WTC11 (cell line): ENCODE measurements at regions not wholly inside any gene's neighbourhood (a gene's known extent, or its start where the extent isn't known, plus 50 kb on each side); places are given as distances from the start of the nearest gene placed in this dataset.

ENCODE experiments used
- ATAC-seq: fragments of 200-7000 bp; cut with Tn5 transposase; 2 replicates; pipeline ENCODE4 v1.10.0; 2021; ENCODE audit warnings: mild to moderate bottlenecking, moderate library complexity
- CTCF ChIA-PET: fragments of 300-600 bp; sonication (Branson Sonifier 250); formaldehyde crosslinking; loops from one replicate; lab custom pipeline; 2021; ENCODE audit warnings: antibody characterized with exemption; lab: Charles Lee
- POLR2A ChIA-PET: fragments of 350-600 bp; sonication (Branson Sonifier 250); formaldehyde crosslinking; loops from one replicate; lab custom pipeline; 2021; ENCODE audit warnings: antibody characterized with exemption; lab: Charles Lee
- DNase-seq: peaks from one replicate; pipeline ENCODE4 v3.0.0; 2021; ENCODE audit warnings: low spot score
- H3K27ac Mint-ChIP-seq: 2 replicates; pipeline ENCODE4 v1.8.0; 2021; ENCODE audit warnings: mixed read lengths
- H3K27me3 Mint-ChIP-seq: 2 replicates; pipeline ENCODE4 v1.8.0; 2021; ENCODE audit warnings: low read depth, mild to moderate bottlenecking, moderate library complexity, mixed read lengths
- H3K36me3 Mint-ChIP-seq: 2 replicates; pipeline ENCODE4 v1.8.0; 2021; ENCODE audit warnings: mixed read lengths
- H3K4me1 Mint-ChIP-seq: 2 replicates; pipeline ENCODE4 v1.8.0; 2022; ENCODE audit warnings: mixed read lengths
- H3K4me3 Mint-ChIP-seq: 2 replicates; pipeline ENCODE4 v1.8.0; 2021; ENCODE audit warnings: mild to moderate bottlenecking, moderate library complexity, mixed read lengths
- H3K9me3 Mint-ChIP-seq: 2 replicates; pipeline ENCODE4 v1.8.0; 2021; ENCODE audit warnings: mixed read lengths
- CBFB ChIP-seq: sonication (generic); formaldehyde crosslinking; IDR thresholded peaks from 2 replicates; pipeline ENCODE4 v1.8.1; 2022; ENCODE audit warnings: mild to moderate bottlenecking, low read depth, missing genetic modification reagents
- ESRRA ChIP-seq: sonication (generic); formaldehyde crosslinking; IDR thresholded peaks from 2 replicates; pipeline ENCODE4 v1.8.1; 2022; ENCODE audit warnings: mild to moderate bottlenecking, missing genetic modification reagents, borderline replicate concordance
- GTF2I ChIP-seq: fragments of 250-450 bp; sonication (Bioruptor Pico); conservative IDR thresholded peaks from 2 replicates; pipeline ENCODE4 v1.4.0; 2021; ENCODE audit warnings: mild to moderate bottlenecking
- JAZF1 ChIP-seq: fragments of 250-450 bp; sonication (Bioruptor Pico); IDR thresholded peaks from 2 replicates; pipeline ENCODE4 v1.9.0; 2021; ENCODE audit warnings: moderate library complexity, mild to moderate bottlenecking, inconsistent platforms
- NR1H2 ChIP-seq: sonication (generic); formaldehyde crosslinking; IDR thresholded peaks from 2 replicates; pipeline ENCODE4 v1.9.0; 2021; ENCODE audit warnings: mild to moderate bottlenecking, moderate library complexity, missing genetic modification reagents
- PRRX2 ChIP-seq: fragments of 250-450 bp; sonication (Bioruptor Pico); IDR thresholded peaks from 2 replicates; pipeline ENCODE4 v1.8.0; 2021; ENCODE audit warnings: mild to moderate bottlenecking
- RORB ChIP-seq: fragments of 250-450 bp; sonication (Bioruptor Pico); IDR thresholded peaks from 2 replicates; pipeline ENCODE4 v1.9.0; 2021; ENCODE audit warnings: mild to moderate bottlenecking
- SMAD4 ChIP-seq: sonication (generic); formaldehyde crosslinking; IDR thresholded peaks from 2 replicates; pipeline ENCODE4 v1.8.0; 2022; ENCODE audit warnings: mild to moderate bottlenecking, missing genetic modification reagents
- TEAD4 ChIP-seq: sonication (generic); formaldehyde crosslinking; IDR thresholded peaks from 2 replicates; pipeline ENCODE4 v1.8.0; 2022; ENCODE audit warnings: mild to moderate bottlenecking, missing genetic modification reagents
- ZNF232 ChIP-seq: sonication (generic); formaldehyde crosslinking; IDR thresholded peaks from 2 replicates; pipeline ENCODE4 v1.8.0; 2022; ENCODE audit warnings: mild to moderate bottlenecking, missing genetic modification reagents
- ZNF317 ChIP-seq: sonication (generic); formaldehyde crosslinking; IDR thresholded peaks from 2 replicates; pipeline ENCODE4 v1.8.1; 2023; ENCODE audit warnings: low read depth, mild to moderate bottlenecking, moderate library complexity, missing genetic modification reagents, borderline replicate concordance
- ZNF416 ChIP-seq: fragments of 250-450 bp; sonication (Bioruptor Pico); IDR thresholded peaks from 2 replicates; pipeline ENCODE4 v1.9.0; 2021; ENCODE audit warnings: mild to moderate bottlenecking, inconsistent platforms
- ZNF423 ChIP-seq: fragments of 250-450 bp; sonication (Bioruptor Pico); IDR thresholded peaks from 2 replicates; pipeline ENCODE4 v2.1.2; 2022; ENCODE audit warnings: mild to moderate bottlenecking, moderate library complexity
- ZNF671 ChIP-seq: fragments of 250-450 bp; sonication (Bioruptor Pico); IDR thresholded peaks from 2 replicates; pipeline ENCODE4 v1.8.0; 2021; ENCODE audit warnings: mild to moderate bottlenecking
- TF ChIP-seq, protein P1 (sequence below): sonication (generic); formaldehyde crosslinking; conservative IDR thresholded peaks from 2 replicates; pipeline ENCODE4 v1.8.1; 2023; ENCODE audit warnings: mild to moderate bottlenecking, low read depth, missing genetic modification reagents, moderate library complexity
- TF ChIP-seq, protein P2 (sequence below): sonication (generic); formaldehyde crosslinking; IDR thresholded peaks from 2 replicates; pipeline ENCODE4 v1.8.1; 2022; ENCODE audit warnings: mild to moderate bottlenecking, moderate library complexity, missing genetic modification reagents
- TF ChIP-seq, protein P3 (sequence below): fragments of 250-450 bp; sonication (Bioruptor Pico); IDR thresholded peaks from 2 replicates; pipeline ENCODE4 v1.9.0; 2021; ENCODE audit warnings: mild to moderate bottlenecking, borderline replicate concordance
- TF ChIP-seq, protein P4 (sequence below): fragments of 250-450 bp; sonication (Bioruptor Pico); conservative IDR thresholded peaks from 2 replicates; pipeline ENCODE4 v1.9.0; 2021; ENCODE audit warnings: mild to moderate bottlenecking
- TF ChIP-seq, protein P5 (sequence below): sonication (generic); formaldehyde crosslinking; IDR thresholded peaks from 2 replicates; pipeline ENCODE4 v1.8.1; 2023; ENCODE audit warnings: mild to moderate bottlenecking, missing genetic modification reagents
- TF ChIP-seq, protein P6 (sequence below): fragments of 250-450 bp; sonication (Bioruptor Pico); IDR thresholded peaks from 2 replicates; pipeline ENCODE4 v2.1.2; 2022; ENCODE audit warnings: mild to moderate bottlenecking, moderate library complexity
- TF ChIP-seq, protein P7 (sequence below): sonication (generic); formaldehyde crosslinking; IDR thresholded peaks from 2 replicates; pipeline ENCODE4 v1.8.1; 2022; ENCODE audit warnings: missing genetic modification reagents, borderline replicate concordance

DNA sequence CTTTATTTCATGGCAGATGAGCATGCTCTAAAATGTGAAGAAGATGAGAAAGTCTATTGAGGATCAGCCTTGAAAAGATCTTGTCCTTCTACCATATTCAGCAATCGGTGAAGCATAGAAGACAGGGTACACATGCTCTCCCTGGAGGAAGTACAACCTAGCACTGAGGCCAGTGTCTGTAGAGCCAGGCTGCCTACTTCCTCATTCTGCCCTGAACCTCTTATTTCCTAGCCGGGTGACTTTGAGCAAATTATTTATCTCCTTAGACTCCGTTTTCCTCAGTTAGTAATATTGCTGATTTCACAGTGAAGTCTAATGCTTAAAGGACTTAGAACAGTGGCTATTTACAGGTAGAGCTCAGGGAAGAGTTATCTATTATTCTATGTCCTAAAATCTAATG, 58.4 kb downstream of the TMEM100 start:
- Mint-ChIP-seq H3K9me3 (no peaks in the 10 kb centered on the region), H3K27ac (no peak overlapping the region), H3K4me1 (peaks cover 25% of the 10 kb centered on the region)
- POLR2A ChIA-PET, result no interaction called here
- CTCF ChIA-PET, result no interaction called here
- no peak for ATAC-seq
- DNase-seq, result no peak
- TF ChIP-seq ZNF671 (CRISPR knock-in tag) (no peak), ZNF416 (CRISPR knock-in tag) (no peak), ZNF317 (CRISPR knock-in tag) (no peak), SMAD4 (CRISPR knock-in tag) (no peak), JAZF1 (no peak)
- TF ChIP-seq, protein P1, sequence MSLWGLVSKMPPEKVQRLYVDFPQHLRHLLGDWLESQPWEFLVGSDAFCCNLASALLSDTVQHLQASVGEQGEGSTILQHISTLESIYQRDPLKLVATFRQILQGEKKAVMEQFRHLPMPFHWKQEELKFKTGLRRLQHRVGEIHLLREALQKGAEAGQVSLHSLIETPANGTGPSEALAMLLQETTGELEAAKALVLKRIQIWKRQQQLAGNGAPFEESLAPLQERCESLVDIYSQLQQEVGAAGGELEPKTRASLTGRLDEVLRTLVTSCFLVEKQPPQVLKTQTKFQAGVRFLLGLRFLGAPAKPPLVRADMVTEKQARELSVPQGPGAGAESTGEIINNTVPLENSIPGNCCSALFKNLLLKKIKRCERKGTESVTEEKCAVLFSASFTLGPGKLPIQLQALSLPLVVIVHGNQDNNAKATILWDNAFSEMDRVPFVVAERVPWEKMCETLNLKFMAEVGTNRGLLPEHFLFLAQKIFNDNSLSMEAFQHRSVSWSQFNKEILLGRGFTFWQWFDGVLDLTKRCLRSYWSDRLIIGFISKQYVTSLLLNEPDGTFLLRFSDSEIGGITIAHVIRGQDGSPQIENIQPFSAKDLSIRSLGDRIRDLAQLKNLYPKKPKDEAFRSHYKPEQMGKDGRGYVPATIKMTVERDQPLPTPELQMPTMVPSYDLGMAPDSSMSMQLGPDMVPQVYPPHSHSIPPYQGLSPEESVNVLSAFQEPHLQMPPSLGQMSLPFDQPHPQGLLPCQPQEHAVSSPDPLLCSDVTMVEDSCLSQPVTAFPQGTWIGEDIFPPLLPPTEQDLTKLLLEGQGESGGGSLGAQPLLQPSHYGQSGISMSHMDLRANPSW (CRISPR knock-in tag), result no peak
- TF ChIP-seq, protein P2, sequence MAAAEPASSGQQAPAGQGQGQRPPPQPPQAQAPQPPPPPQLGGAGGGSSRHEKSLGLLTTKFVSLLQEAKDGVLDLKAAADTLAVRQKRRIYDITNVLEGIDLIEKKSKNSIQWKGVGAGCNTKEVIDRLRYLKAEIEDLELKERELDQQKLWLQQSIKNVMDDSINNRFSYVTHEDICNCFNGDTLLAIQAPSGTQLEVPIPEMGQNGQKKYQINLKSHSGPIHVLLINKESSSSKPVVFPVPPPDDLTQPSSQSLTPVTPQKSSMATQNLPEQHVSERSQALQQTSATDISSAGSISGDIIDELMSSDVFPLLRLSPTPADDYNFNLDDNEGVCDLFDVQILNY (CRISPR knock-in tag), result no peak
- TF ChIP-seq, all 79 proteins: peak for 0
- Mint-ChIP-seq H3K36me3 (no peaks in the 10 kb centered on the region), H3K4me3 (no peak overlapping the region), H3K27me3 (no peaks in the 10 kb centered on the region; the same call in 1 of the 2 replicates)

DNA sequence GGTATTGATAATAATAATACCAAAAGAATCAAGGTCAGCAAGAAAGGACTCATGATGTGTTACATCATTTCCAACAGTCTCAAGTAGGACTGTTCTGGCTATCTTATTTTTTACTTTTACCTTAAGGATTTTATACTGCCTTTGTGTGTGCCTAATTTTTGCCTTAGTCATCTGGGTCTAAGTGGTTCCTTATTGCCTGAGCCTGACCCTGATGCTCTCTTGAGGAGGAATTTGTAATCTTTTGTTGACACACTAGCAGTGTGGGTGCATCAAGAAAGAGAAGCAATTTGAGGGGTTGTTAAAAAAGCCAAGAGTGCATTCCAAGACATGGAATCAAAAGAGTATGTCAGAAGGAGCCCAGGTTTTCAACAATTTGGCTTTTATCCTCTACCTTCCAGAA, 59.3 kb downstream of the TMEM100 start:
- ChIA-PET POLR2A (no interaction called here), CTCF (no interaction called here)
- Mint-ChIP-seq H3K27me3 (no peaks in the 10 kb centered on the region), H3K36me3 (no peaks in the 10 kb centered on the region), H3K4me1 (peaks cover 16% of the 10 kb centered on the region), H3K27ac (no peak overlapping the region), H3K9me3 (no peaks in the 10 kb centered on the region), H3K4me3 (no peak overlapping the region)
- DNase-seq, result no peak
- ATAC-seq, result no peak
- no peak for TF ChIP-seq ESRRA (CRISPR knock-in tag)
- no peak for TF ChIP-seq ZNF232 (CRISPR knock-in tag)
- TF ChIP-seq, protein P3, sequence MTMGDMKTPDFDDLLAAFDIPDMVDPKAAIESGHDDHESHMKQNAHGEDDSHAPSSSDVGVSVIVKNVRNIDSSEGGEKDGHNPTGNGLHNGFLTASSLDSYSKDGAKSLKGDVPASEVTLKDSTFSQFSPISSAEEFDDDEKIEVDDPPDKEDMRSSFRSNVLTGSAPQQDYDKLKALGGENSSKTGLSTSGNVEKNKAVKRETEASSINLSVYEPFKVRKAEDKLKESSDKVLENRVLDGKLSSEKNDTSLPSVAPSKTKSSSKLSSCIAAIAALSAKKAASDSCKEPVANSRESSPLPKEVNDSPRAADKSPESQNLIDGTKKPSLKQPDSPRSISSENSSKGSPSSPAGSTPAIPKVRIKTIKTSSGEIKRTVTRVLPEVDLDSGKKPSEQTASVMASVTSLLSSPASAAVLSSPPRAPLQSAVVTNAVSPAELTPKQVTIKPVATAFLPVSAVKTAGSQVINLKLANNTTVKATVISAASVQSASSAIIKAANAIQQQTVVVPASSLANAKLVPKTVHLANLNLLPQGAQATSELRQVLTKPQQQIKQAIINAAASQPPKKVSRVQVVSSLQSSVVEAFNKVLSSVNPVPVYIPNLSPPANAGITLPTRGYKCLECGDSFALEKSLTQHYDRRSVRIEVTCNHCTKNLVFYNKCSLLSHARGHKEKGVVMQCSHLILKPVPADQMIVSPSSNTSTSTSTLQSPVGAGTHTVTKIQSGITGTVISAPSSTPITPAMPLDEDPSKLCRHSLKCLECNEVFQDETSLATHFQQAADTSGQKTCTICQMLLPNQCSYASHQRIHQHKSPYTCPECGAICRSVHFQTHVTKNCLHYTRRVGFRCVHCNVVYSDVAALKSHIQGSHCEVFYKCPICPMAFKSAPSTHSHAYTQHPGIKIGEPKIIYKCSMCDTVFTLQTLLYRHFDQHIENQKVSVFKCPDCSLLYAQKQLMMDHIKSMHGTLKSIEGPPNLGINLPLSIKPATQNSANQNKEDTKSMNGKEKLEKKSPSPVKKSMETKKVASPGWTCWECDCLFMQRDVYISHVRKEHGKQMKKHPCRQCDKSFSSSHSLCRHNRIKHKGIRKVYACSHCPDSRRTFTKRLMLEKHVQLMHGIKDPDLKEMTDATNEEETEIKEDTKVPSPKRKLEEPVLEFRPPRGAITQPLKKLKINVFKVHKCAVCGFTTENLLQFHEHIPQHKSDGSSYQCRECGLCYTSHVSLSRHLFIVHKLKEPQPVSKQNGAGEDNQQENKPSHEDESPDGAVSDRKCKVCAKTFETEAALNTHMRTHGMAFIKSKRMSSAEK (CRISPR knock-in tag), result no peak
- no peak for TF ChIP-seq PRRX2 (CRISPR knock-in tag)
- TF ChIP-seq, protein P4, sequence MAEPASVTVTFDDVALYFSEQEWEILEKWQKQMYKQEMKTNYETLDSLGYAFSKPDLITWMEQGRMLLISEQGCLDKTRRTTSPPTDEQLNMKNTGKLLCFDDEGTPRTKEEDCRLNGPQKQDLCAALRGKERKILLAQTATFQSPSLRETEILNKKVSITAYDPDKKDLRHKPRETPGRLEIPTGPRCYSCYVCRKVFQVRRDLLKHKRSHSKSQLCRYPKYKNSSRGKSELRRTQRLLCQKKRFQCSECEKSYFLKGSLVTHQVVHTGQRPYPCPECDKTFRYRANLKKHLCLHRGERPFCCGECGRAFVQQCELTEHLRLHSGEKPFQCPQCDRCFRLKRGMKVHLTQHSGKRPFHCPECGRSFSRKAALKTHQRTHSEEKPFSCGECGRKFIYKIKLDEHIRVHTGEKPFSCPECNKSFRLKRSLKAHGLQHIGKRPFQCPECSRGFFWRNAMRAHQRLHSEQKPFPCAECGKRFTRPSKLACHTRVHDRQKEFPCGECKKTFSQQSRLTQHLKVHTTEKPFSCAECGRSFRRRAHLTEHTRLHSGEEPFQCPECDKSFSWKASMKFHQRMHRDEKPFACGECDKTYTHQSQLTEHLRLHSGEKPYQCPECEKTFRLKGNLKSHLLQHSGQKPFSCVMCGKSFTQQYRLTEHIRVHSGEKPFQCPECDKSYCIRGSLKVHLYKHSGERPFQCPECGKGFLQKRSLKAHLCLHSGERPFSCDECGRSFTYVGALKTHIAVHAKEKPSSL (CRISPR knock-in tag), result no peak
- TF ChIP-seq, protein P5, sequence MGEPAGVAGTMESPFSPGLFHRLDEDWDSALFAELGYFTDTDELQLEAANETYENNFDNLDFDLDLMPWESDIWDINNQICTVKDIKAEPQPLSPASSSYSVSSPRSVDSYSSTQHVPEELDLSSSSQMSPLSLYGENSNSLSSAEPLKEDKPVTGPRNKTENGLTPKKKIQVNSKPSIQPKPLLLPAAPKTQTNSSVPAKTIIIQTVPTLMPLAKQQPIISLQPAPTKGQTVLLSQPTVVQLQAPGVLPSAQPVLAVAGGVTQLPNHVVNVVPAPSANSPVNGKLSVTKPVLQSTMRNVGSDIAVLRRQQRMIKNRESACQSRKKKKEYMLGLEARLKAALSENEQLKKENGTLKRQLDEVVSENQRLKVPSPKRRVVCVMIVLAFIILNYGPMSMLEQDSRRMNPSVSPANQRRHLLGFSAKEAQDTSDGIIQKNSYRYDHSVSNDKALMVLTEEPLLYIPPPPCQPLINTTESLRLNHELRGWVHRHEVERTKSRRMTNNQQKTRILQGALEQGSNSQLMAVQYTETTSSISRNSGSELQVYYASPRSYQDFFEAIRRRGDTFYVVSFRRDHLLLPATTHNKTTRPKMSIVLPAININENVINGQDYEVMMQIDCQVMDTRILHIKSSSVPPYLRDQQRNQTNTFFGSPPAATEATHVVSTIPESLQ (CRISPR knock-in tag), result no peak
- TF ChIP-seq GTF2I (CRISPR knock-in tag), result no peak
- TF ChIP-seq, protein P6, sequence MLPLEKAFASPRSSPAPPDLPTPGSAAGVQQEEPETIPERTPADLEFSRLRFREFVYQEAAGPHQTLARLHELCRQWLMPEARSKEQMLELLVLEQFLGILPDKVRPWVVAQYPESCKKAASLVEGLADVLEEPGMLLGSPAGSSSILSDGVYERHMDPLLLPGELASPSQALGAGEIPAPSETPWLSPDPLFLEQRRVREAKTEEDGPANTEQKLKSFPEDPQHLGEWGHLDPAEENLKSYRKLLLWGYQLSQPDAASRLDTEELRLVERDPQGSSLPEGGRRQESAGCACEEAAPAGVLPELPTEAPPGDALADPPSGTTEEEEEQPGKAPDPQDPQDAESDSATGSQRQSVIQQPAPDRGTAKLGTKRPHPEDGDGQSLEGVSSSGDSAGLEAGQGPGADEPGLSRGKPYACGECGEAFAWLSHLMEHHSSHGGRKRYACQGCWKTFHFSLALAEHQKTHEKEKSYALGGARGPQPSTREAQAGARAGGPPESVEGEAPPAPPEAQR (CRISPR knock-in tag), result no peak
- TF ChIP-seq RORB (CRISPR knock-in tag), result no peak
- no peak for TF ChIP-seq TEAD4 (CRISPR knock-in tag)
- TF ChIP-seq, protein P7, sequence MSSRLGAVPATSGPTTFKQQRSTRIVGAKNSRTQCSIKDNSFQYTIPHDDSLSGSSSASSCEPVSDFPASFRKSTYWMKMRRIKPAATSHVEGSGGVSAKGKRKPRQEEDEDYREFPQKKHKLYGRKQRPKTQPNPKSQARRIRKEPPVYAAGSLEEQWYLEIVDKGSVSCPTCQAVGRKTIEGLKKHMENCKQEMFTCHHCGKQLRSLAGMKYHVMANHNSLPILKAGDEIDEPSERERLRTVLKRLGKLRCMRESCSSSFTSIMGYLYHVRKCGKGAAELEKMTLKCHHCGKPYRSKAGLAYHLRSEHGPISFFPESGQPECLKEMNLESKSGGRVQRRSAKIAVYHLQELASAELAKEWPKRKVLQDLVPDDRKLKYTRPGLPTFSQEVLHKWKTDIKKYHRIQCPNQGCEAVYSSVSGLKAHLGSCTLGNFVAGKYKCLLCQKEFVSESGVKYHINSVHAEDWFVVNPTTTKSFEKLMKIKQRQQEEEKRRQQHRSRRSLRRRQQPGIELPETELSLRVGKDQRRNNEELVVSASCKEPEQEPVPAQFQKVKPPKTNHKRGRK, result no peak
- TF ChIP-seq NR1H2 (CRISPR knock-in tag), result no peak
- no peak for TF ChIP-seq CBFB (CRISPR knock-in tag)
- no peak for TF ChIP-seq ZNF423 (CRISPR knock-in tag)
